ENCODE measurements at regions not wholly inside any gene's neighbourhood (a gene's known extent, or its start where the extent isn't known, plus 50 kb on each side); places are given as distances from the start of the nearest gene placed in this dataset.
"Not testable (repeated sequence)": the region's sequence is repeated elsewhere in the genome, so short reads cannot be mapped to it uniquely, and the experiment has no call there.

- TF ChIP-seq CTCF (IDR thresholded peaks at IDR 0.05; ENCODE audit: low read depth, low read length); POLR2A (IDR thresholded peaks at IDR 0.05; ENCODE audit: extremely low read depth, insufficient read length); MAX (IDR thresholded peaks at IDR 0.05; ENCODE audit: low read depth, low read length): not testable (repeated sequence)
These were observed 57.1 kb upstream of the FMNL2 start for GRCh38 chr2:152277896-152278295.

Measured in NB4 (cell line).